ENCODE measurements at regions not wholly inside any gene's neighbourhood (a gene's known extent, or its start where the extent isn't known, plus 50 kb on each side); places are given as distances from the start of the nearest gene placed in this dataset.

DNA sequence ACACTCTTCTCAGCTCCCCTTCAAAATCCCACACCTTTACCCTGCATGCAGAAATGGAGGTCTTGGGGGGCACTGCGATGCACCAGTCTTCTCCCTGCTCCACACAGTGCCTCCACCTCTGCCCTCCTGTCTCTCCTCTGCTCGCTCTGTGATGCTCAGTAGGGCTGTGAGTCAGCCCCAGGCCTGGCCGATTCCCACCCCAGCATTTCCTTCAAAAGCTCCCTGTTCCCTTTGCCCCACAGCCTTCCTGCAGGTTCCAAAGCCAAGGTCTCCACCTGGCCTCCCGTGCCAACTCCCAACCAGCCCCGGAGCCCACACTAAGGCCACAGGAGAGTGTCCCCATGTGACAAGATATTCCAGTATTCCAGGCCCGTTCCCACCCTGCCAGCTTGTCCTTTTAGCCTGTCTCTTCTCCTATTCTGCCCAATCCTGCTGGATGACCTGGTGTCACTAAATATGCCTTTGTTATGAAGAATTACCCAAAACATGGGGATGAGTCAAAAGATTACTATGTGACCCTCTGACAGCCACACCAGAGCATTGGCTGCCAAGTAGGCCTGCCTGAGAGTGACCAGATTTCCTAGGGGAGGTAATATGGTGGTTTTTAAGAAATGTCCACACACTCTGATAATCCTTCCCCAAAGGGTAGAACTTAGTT lies 118.9 kb upstream of the NXT1 start:
- Histone ChIP-seq H3K9ac (ENCODE audit: low read length) (no peak overlapping the region), H3K4me2 (ENCODE audit: low read length) (no peak overlapping the region), H3K9me3 (ENCODE audit: insufficient read depth, low read depth, low read length) (peaks cover 5% of the 10 kb centered on the region), H3K4me3 (ENCODE audit: insufficient read depth, low read depth, low read length) (no peak overlapping the region), H3K27me3 (ENCODE audit: insufficient read depth, low read length) (no peaks in the 10 kb centered on the region), H3K36me3 (ENCODE audit: insufficient read depth, low read length) (no peaks in the 10 kb centered on the region), H3K79me2 (ENCODE audit: insufficient read depth, low read length) (no peaks in the 10 kb centered on the region), H3K27ac (ENCODE audit: low read depth, low read length) (no peak overlapping the region), H4K20me1 (ENCODE audit: insufficient read depth, low read length) (no peaks in the 10 kb centered on the region), H3K4me1 (ENCODE audit: insufficient read depth, low read length) (peaks cover 5% of the 10 kb centered on the region), H2AFZ (ENCODE audit: low read depth, low read length) (no peak overlapping the region)
- Mint-ChIP-seq H3K4me1 (ENCODE audit: low read depth, unreplicated experiment) (peaks cover 16% of the 10 kb centered on the region), H3K27ac (ENCODE audit: unreplicated experiment) (peak overlapping the region; percentile 81), H3K27me3 (ENCODE audit: low read depth, unreplicated experiment) (peaks cover 10% of the 10 kb centered on the region), H3K36me3 (ENCODE audit: low read depth, unreplicated experiment) (no peaks in the 10 kb centered on the region), H3K9me3 (ENCODE audit: unreplicated experiment) (peaks cover 10% of the 10 kb centered on the region), H3K4me3 (ENCODE audit: unreplicated experiment) (no peak overlapping the region)
- TF ChIP-seq CTCF (IDR thresholded peaks at IDR 0.05; ENCODE audit: insufficient read depth, low read depth, low read length) (no peak), EZH2 (IDR thresholded peaks at IDR 0.05; ENCODE audit: insufficient read depth, low read length) (no peak)
- DNase-seq (ENCODE audit: low read depth) (peak; percentile 47), FAIRE-seq (no peak)

GRCh38 chr20:23230766-23231385 lies 119.7 kb upstream of the NXT1 start:
- FAIRE-seq (no peak), DNase-seq (ENCODE audit: low read depth) (no peak)
- H3K27ac ChIP-seq (ENCODE audit: low read depth, low read length), result no peak overlapping the region
- Mint-ChIP-seq H3K27ac (ENCODE audit: unreplicated experiment) (no peak overlapping the region), H3K27me3 (ENCODE audit: low read depth, unreplicated experiment) (peaks cover 18% of the 10 kb centered on the region), H3K4me1 (ENCODE audit: low read depth, unreplicated experiment) (peaks cover 16% of the 10 kb centered on the region), H3K9me3 (ENCODE audit: unreplicated experiment) (peaks cover 10% of the 10 kb centered on the region), H3K36me3 (ENCODE audit: low read depth, unreplicated experiment) (no peaks in the 10 kb centered on the region), H3K4me3 (ENCODE audit: unreplicated experiment) (no peak overlapping the region)
- H2AFZ ChIP-seq (ENCODE audit: low read depth, low read length), result no peak overlapping the region
- H3K4me2 ChIP-seq (ENCODE audit: low read length), result no peak overlapping the region
- no peaks in the 10 kb centered on the region for H3K36me3 ChIP-seq (ENCODE audit: insufficient read depth, low read length)
- H3K79me2 ChIP-seq (ENCODE audit: insufficient read depth, low read length), result no peaks in the 10 kb centered on the region
- no peak overlapping the region for H3K9ac ChIP-seq (ENCODE audit: low read length)
- peaks cover 5% of the 10 kb centered on the region for H3K9me3 ChIP-seq (ENCODE audit: insufficient read depth, low read depth, low read length)
- no peaks in the 10 kb centered on the region for H4K20me1 ChIP-seq (ENCODE audit: insufficient read depth, low read length)
- H3K4me3 ChIP-seq (ENCODE audit: insufficient read depth, low read depth, low read length), result no peak overlapping the region
- no peaks in the 10 kb centered on the region for H3K27me3 ChIP-seq (ENCODE audit: insufficient read depth, low read length)
- H3K4me1 ChIP-seq (ENCODE audit: insufficient read depth, low read length), result peaks cover 5% of the 10 kb centered on the region
- TF ChIP-seq CTCF (IDR thresholded peaks at IDR 0.05; ENCODE audit: insufficient read depth, low read depth, low read length) (no peak), EZH2 (IDR thresholded peaks at IDR 0.05; ENCODE audit: insufficient read depth, low read length) (no peak)

GRCh38 chr20:23229989-23230388 lies 120.6 kb upstream of the NXT1 start:
- Histone ChIP-seq H2AFZ (ENCODE audit: low read depth, low read length) (no peak overlapping the region), H3K79me2 (ENCODE audit: insufficient read depth, low read length) (no peaks in the 10 kb centered on the region), H3K4me3 (ENCODE audit: insufficient read depth, low read depth, low read length) (no peak overlapping the region), H3K27ac (ENCODE audit: low read depth, low read length) (no peak overlapping the region), H3K27me3 (ENCODE audit: insufficient read depth, low read length) (no peaks in the 10 kb centered on the region), H4K20me1 (ENCODE audit: insufficient read depth, low read length) (no peaks in the 10 kb centered on the region), H3K9ac (ENCODE audit: low read length) (no peak overlapping the region), H3K9me3 (ENCODE audit: insufficient read depth, low read depth, low read length) (no peaks in the 10 kb centered on the region), H3K4me2 (ENCODE audit: low read length) (no peak overlapping the region), H3K36me3 (ENCODE audit: insufficient read depth, low read length) (no peaks in the 10 kb centered on the region), H3K4me1 (ENCODE audit: insufficient read depth, low read length) (peaks cover 5% of the 10 kb centered on the region)
- Mint-ChIP-seq H3K36me3 (ENCODE audit: low read depth, unreplicated experiment) (no peaks in the 10 kb centered on the region), H3K4me1 (ENCODE audit: low read depth, unreplicated experiment) (peaks cover 14% of the 10 kb centered on the region), H3K27ac (ENCODE audit: unreplicated experiment) (no peak overlapping the region), H3K27me3 (ENCODE audit: low read depth, unreplicated experiment) (peaks cover 21% of the 10 kb centered on the region), H3K9me3 (ENCODE audit: unreplicated experiment) (peaks cover 8% of the 10 kb centered on the region), H3K4me3 (ENCODE audit: unreplicated experiment) (no peak overlapping the region)
- TF ChIP-seq EZH2 (IDR thresholded peaks at IDR 0.05; ENCODE audit: insufficient read depth, low read length) (no peak), CTCF (IDR thresholded peaks at IDR 0.05; ENCODE audit: insufficient read depth, low read depth, low read length) (no peak)
- DNase-seq (ENCODE audit: low read depth), result no peak
- no peak for FAIRE-seq
